Glomerular visceral epithelial cell (primary cell): ENCODE measurements at regions not wholly inside any gene's neighbourhood (a gene's known extent, or its start where the extent isn't known, plus 50 kb on each side); places are given as distances from the start of the nearest gene placed in this dataset.
"Not testable (repeated sequence)": the region's sequence is repeated elsewhere in the genome, so short reads cannot be mapped to it uniquely, and the experiment has no call there.

ENCODE experiments used
- DNase-seq: peaks from one replicate; pipeline ENCODE4 v3.0.0-alpha.2; 2016; ENCODE audit errors: extremely low spot score

- DNase-seq = no peak
Observed at GRCh38 chr6:91075244-91075976, 488.5 kb upstream of the MAP3K7 start.

- DNase-seq = no peak
Observed at GRCh38 chr6:91063362-91063761, 476.5 kb upstream of the MAP3K7 start.

- DNase-seq = no peak
Observed at GRCh38 chr6:91057689-91058088, 470.8 kb upstream of the MAP3K7 start.

GRCh38 chr6:91055959-91056358 lies 469.1 kb upstream of the MAP3K7 start:
- no peak for DNase-seq

GRCh38 chr6:91052473-91053450 lies 465.9 kb upstream of the MAP3K7 start:
- not testable (repeated sequence) for DNase-seq

GRCh38 chr6:91045161-91045560 lies 458.3 kb upstream of the MAP3K7 start:
- DNase-seq = peak; percentile 26

- DNase-seq = peak; percentile 9
Observed at GRCh38 chr6:91043751-91044150, 456.9 kb upstream of the MAP3K7 start.

GRCh38 chr6:91042656-91043055 lies 455.8 kb upstream of the MAP3K7 start:
- DNase-seq = peak; percentile 52

- no peak for DNase-seq
Observed at GRCh38 chr6:91033964-91034363, 447.1 kb upstream of the MAP3K7 start.

GRCh38 chr6:91031581-91031980 lies 444.7 kb upstream of the MAP3K7 start:
- DNase-seq = no peak

- peak; percentile 5 for DNase-seq
Observed at GRCh38 chr6:91029211-91029610, 442.3 kb upstream of the MAP3K7 start.

GRCh38 chr6:91023529-91023928 lies 436.7 kb upstream of the MAP3K7 start:
- DNase-seq = no peak

- no peak for DNase-seq
Observed at GRCh38 chr6:91020744-91021143, 433.9 kb upstream of the MAP3K7 start.

GRCh38 chr6:91018586-91018985 lies 431.7 kb upstream of the MAP3K7 start:
- DNase-seq = no peak

- no peak for DNase-seq
Observed at GRCh38 chr6:91013511-91013910, 426.6 kb upstream of the MAP3K7 start.

- no peak for DNase-seq
Observed at GRCh38 chr6:90997076-90997475, 410.2 kb upstream of the MAP3K7 start.

GRCh38 chr6:90993770-90994169 lies 406.9 kb upstream of the MAP3K7 start:
- no peak for DNase-seq

GRCh38 chr6:90989763-90990162 lies 402.9 kb upstream of the MAP3K7 start:
- DNase-seq = no peak

- DNase-seq = no peak
Observed at GRCh38 chr6:90984066-90984465, 397.2 kb upstream of the MAP3K7 start.

GRCh38 chr6:90983462-90983861 lies 396.6 kb upstream of the MAP3K7 start:
- DNase-seq = no peak

GRCh38 chr6:90982581-90982980 lies 395.7 kb upstream of the MAP3K7 start:
- DNase-seq = no peak

GRCh38 chr6:90982051-90982450 lies 395.2 kb upstream of the MAP3K7 start:
- no peak for DNase-seq

GRCh38 chr6:90978046-90978445 lies 391.2 kb upstream of the MAP3K7 start:
- no peak for DNase-seq
